ENCODE measurements at regions not wholly inside any gene's neighbourhood (a gene's known extent, or its start where the extent isn't known, plus 50 kb on each side); places are given as distances from the start of the nearest gene placed in this dataset.

- H3K9me3 ChIP-seq (ENCODE audit: low read length), result no peaks in the 10 kb centered on the region
- peak overlapping the region; percentile 57 for H3K27ac ChIP-seq (ENCODE audit: low read length)
- H3K36me3 ChIP-seq (ENCODE audit: insufficient read depth, low read length), result no peaks in the 10 kb centered on the region
- H3K9me2 ChIP-seq (ENCODE audit: insufficient read depth, low read length), result no peaks in the 10 kb centered on the region
- peak overlapping the region; percentile 2 for H3K9ac ChIP-seq (ENCODE audit: low read length)
- H3K79me2 ChIP-seq (replicated peaks; ENCODE audit: insufficient read depth, low read length), result no peaks in the 10 kb centered on the region
- H4K20me1 ChIP-seq (ENCODE audit: insufficient read depth), result no peaks in the 10 kb centered on the region
- TF ChIP-seq MXI1 (conservative IDR thresholded peaks at IDR 0.05; ENCODE audit: poor library complexity, severe bottlenecking), result no peak
- peak; percentile 82 for TF ChIP-seq POLR2AphosphoS5 (IDR thresholded peaks at IDR 0.05)
- TF ChIP-seq EP300 (conservative IDR thresholded peaks at IDR 0.05; ENCODE audit: poor library complexity, severe bottlenecking), result peak; percentile 95
- TF ChIP-seq TAF1 (IDR thresholded peaks at IDR 0.05; ENCODE audit: low read depth), result no peak
- peak; percentile 29 for TF ChIP-seq SMC3 (conservative IDR thresholded peaks at IDR 0.05; ENCODE audit: poor library complexity)
- TF ChIP-seq RAD21 (conservative IDR thresholded peaks at IDR 0.05), result peak; percentile 47
- peak; percentile 27 for TF ChIP-seq CTCF (IDR thresholded peaks at IDR 0.05; ENCODE audit: poor library complexity, severe bottlenecking)
- peak; percentile 25 for TF ChIP-seq REST (IDR thresholded peaks at IDR 0.05; ENCODE audit: borderline replicate concordance)
- no peak for TF ChIP-seq EZH2 (IDR thresholded peaks at IDR 0.05; ENCODE audit: borderline replicate concordance, insufficient read depth, low read length, poor library complexity, severe bottlenecking)
- H3K4me3 ChIP-seq (ENCODE audit: low read length), result peak overlapping the region; percentile 32
- H3K4me2 ChIP-seq (ENCODE audit: low read length), result peak overlapping the region; percentile 42
- no peak overlapping the region for H2AFZ ChIP-seq (ENCODE audit: low read depth, low read length)
- H3F3A ChIP-seq (ENCODE audit: insufficient read depth, low read length, poor library complexity, severe bottlenecking), result peaks cover 10% of the 10 kb centered on the region
- no peaks in the 10 kb centered on the region for H3K27me3 ChIP-seq (ENCODE audit: insufficient read depth, low read depth, low read length)
These were observed 491.2 kb upstream of the LRRC4C start for GRCh38 chr11:41950470-41951143.

GRCh38 chr11:41954034-41954433, 494.6 kb upstream of the LRRC4C start:
- TF ChIP-seq CTCF (IDR thresholded peaks at IDR 0.05; ENCODE audit: poor library complexity, severe bottlenecking), result no peak
- no peak for TF ChIP-seq REST (IDR thresholded peaks at IDR 0.05; ENCODE audit: borderline replicate concordance)
- TF ChIP-seq TAF1 (IDR thresholded peaks at IDR 0.05; ENCODE audit: low read depth), result no peak
- TF ChIP-seq EZH2 (IDR thresholded peaks at IDR 0.05; ENCODE audit: borderline replicate concordance, insufficient read depth, low read length, poor library complexity, severe bottlenecking), result no peak
- no peak for TF ChIP-seq SMC3 (conservative IDR thresholded peaks at IDR 0.05; ENCODE audit: poor library complexity)
- Histone ChIP-seq H3K9me3 (ENCODE audit: low read length) (peaks cover 5% of the 10 kb centered on the region), H3K4me2 (ENCODE audit: low read length) (no peak overlapping the region), H3K9ac (ENCODE audit: low read length) (no peak overlapping the region), H3K9me2 (ENCODE audit: insufficient read depth, low read length) (no peaks in the 10 kb centered on the region), H3K27me3 (ENCODE audit: insufficient read depth, low read depth, low read length) (no peaks in the 10 kb centered on the region), H2AFZ (ENCODE audit: low read depth, low read length) (no peak overlapping the region), H3K36me3 (ENCODE audit: insufficient read depth, low read length) (no peaks in the 10 kb centered on the region), H3K27ac (ENCODE audit: low read length) (no peak overlapping the region), H4K20me1 (ENCODE audit: insufficient read depth) (no peaks in the 10 kb centered on the region), H3K4me3 (ENCODE audit: low read length) (no peak overlapping the region), H3K79me2 (replicated peaks; ENCODE audit: insufficient read depth, low read length) (no peaks in the 10 kb centered on the region), H3F3A (ENCODE audit: insufficient read depth, low read length, poor library complexity, severe bottlenecking) (peaks cover 10% of the 10 kb centered on the region)
